BJ (cell line): ENCODE measurements at regions not wholly inside any gene's neighbourhood (a gene's known extent, or its start where the extent isn't known, plus 50 kb on each side); places are given as distances from the start of the nearest gene placed in this dataset.

Experiments used
- CTCF ChIA-PET: fragments of 350-600 bp; formaldehyde crosslinking; extraction: SDS; loops from one replicate; lab custom pipeline; 2021; ENCODE audit warnings: antibody characterized with exemption, inconsistent platforms; lab: Yijun Ruan, JAX
- POLR2A ChIA-PET: fragments of 300-600 bp; sonication (Branson Sonifier 250); formaldehyde crosslinking; extraction: SDS; loops from one replicate; lab custom pipeline; 2021; ENCODE audit warnings: antibody characterized with exemption; lab: Charles Lee
- DNase-seq: peaks from one replicate; pipeline ENCODE4 v3.0.0-alpha.2; 2011; ENCODE audit warnings: low read depth
- H3K27me3 ChIP-seq: 2 replicates; pipeline ENCODE4 v1.6.0; 2011; ENCODE audit warnings: low read length; ENCODE audit not compliant: control insufficient read depth, insufficient read depth
- H3K36me3 ChIP-seq: 2 replicates; pipeline ENCODE4 v1.5.1; 2011; ENCODE audit warnings: low read length; ENCODE audit not compliant: control insufficient read depth, insufficient read depth
- H3K4me3 ChIP-seq: 2 replicates; pipeline ENCODE4 v1.5.1; 2011; ENCODE audit warnings: low read depth, mild to moderate bottlenecking, control low read depth, low read length
- TF ChIP-seq, protein P1 (sequence below): IDR thresholded peaks from 2 replicates; pipeline ENCODE4 v1.5.1; 2011; ENCODE audit warnings: low read depth, mild to moderate bottlenecking, control low read depth, inconsistent platforms, low read length, moderate library complexity; ENCODE audit not compliant: insufficient read depth

DNA sequence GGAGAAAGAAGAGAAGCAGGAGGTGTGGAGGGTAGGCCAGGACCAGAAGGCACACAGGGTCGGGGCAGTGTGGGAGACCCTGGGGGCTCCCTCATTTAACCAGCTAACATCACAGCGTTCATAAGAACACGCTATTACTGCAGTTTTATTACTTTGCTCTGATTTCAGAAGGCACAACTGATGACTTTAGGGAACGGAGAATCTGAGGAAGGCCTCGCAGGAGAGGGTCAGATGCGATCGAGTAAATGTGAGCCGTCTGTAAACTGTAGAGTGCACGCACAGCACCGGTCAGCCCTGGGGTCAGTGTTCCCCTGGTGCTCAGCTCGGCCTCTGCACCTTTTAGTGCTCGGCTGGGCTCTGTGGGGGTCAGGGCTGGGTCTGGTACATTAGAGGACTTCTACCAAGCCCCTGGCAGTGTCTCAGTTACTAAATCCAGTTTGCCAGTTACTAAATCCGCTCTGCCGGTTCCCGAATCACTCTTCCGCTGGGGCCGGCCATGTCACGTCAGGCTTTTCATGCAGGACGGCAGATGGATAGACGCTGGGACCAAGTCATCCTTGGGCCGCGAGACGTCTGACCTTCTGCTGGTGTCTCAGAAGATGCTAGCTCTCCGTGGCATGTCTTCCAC is 325.9 kb downstream of the SEC14L1 start:
- no peak for DNase-seq
- H3K27me3 ChIP-seq = no peaks in the 10 kb centered on the region
- peaks cover 3% of the 10 kb centered on the region for H3K36me3 ChIP-seq
- no peak overlapping the region for H3K4me3 ChIP-seq
- TF ChIP-seq, protein P1, sequence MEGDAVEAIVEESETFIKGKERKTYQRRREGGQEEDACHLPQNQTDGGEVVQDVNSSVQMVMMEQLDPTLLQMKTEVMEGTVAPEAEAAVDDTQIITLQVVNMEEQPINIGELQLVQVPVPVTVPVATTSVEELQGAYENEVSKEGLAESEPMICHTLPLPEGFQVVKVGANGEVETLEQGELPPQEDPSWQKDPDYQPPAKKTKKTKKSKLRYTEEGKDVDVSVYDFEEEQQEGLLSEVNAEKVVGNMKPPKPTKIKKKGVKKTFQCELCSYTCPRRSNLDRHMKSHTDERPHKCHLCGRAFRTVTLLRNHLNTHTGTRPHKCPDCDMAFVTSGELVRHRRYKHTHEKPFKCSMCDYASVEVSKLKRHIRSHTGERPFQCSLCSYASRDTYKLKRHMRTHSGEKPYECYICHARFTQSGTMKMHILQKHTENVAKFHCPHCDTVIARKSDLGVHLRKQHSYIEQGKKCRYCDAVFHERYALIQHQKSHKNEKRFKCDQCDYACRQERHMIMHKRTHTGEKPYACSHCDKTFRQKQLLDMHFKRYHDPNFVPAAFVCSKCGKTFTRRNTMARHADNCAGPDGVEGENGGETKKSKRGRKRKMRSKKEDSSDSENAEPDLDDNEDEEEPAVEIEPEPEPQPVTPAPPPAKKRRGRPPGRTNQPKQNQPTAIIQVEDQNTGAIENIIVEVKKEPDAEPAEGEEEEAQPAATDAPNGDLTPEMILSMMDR = no peak
- ChIA-PET CTCF (no interaction called here), POLR2A (interaction anchor here (0.6 kb wide), 1 partner anchor 758 kb away, joined by 3 read pairs; no protein-coding TSS in a partner anchor)

- DNase-seq = no peak
- Histone ChIP-seq H3K4me3 (no peak overlapping the region), H3K27me3 (no peaks in the 10 kb centered on the region), H3K36me3 (peaks cover 3% of the 10 kb centered on the region)
- TF ChIP-seq, protein P1 = no peak
- POLR2A ChIA-PET = no interaction called here
- CTCF ChIA-PET = no interaction called here
Observed at GRCh38 chr17:77467521-77467920, 326.8 kb downstream of the SEC14L1 start.

DNA sequence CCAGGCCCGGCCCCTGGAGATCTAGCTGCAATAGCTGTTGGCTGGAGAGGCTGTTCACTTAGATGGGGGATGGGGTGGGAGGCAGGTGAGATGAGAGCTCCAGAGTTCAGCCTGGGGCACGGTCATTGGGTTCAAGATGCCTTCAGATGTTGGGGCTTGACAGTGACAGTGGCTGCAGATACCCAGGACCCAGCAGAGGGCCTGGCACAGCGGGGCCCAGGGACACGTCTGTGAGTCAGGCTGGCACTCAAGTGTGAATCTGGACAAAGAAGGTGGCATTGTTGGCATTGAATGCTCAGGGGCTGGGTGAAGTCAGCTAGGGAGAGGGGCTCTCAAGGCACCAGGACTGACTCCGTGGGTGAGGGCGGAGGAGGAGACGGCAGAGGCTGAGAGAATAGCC is 328.1 kb downstream of the SEC14L1 start:
- ChIA-PET POLR2A (no interaction called here), CTCF (interaction anchor here (1.2 kb wide), 1 partner anchor 13 kb away, joined by 3 read pairs; no protein-coding TSS in a partner anchor)
- TF ChIP-seq, protein P1 = no peak
- peaks cover 2% of the 10 kb centered on the region for H3K36me3 ChIP-seq
- no peak overlapping the region for H3K4me3 ChIP-seq
- no peak for DNase-seq
- no peaks in the 10 kb centered on the region for H3K27me3 ChIP-seq

DNA sequence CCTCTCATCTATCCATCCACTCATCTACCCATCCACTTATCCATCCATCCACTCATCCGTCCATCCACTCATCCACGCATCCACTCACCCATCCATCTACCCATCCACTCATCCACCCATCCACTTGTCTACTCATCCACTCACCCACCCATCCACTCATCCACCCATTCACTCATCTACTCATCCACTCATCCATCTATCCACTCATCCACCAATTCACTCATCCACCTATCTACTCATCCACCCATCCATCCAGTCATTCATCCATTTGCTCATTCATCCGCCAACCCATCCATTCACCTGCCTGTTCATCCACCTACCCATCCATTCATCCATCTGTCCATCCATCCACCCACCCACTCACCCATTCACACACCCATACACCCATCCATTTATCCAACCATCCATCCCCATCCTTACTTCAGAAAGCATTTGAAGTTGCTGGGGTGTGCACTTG is 329.6 kb downstream of the SEC14L1 start:
- Histone ChIP-seq H3K4me3 (no peak overlapping the region), H3K27me3 (no peaks in the 10 kb centered on the region), H3K36me3 (peaks cover 2% of the 10 kb centered on the region)
- no peak for DNase-seq
- CTCF ChIA-PET = no interaction called here
- TF ChIP-seq, protein P1 = no peak
- POLR2A ChIA-PET = no interaction called here

- POLR2A ChIA-PET = no interaction called here
- TF ChIP-seq, protein P1 = no peak
- CTCF ChIA-PET = interaction anchor here (0.9 kb wide), 1 partner anchor 11 kb away, joined by 3 read pairs; no protein-coding TSS in a partner anchor
Observed at GRCh38 chr17:77470800-77471733, 330.3 kb downstream of the SEC14L1 start.

More at GRCh38 chr17:77470800-77471733, 330.3 kb downstream of the SEC14L1 start:
- no peak for DNase-seq
- Histone ChIP-seq H3K36me3 (peaks cover 2% of the 10 kb centered on the region), H3K27me3 (no peaks in the 10 kb centered on the region), H3K4me3 (no peak overlapping the region)
